GM21447 (cell line): ENCODE measurements at regions not wholly inside any gene's neighbourhood (a gene's known extent, or its start where the extent isn't known, plus 50 kb on each side); places are given as distances from the start of the nearest gene placed in this dataset.

Source experiments
- ATAC-seq: cut with Tn5 transposase; IDR thresholded peaks from one replicate; pipeline ENCODE4 v1.9.1; 2021; ENCODE audit not compliant: unreplicated experiment

- no peak for ATAC-seq
Observed at GRCh38 chr10:129107525-129107924, 359.5 kb upstream of the MGMT start.

- ATAC-seq: no peak
Observed at GRCh38 chr10:129108378-129108777, 358.7 kb upstream of the MGMT start.

GRCh38 chr10:129108994-129109393, 358.0 kb upstream of the MGMT start:
- no peak for ATAC-seq

- no peak for ATAC-seq
Observed at GRCh38 chr10:129110780-129111179, 356.3 kb upstream of the MGMT start.

GRCh38 chr10:129111922-129112321, 355.1 kb upstream of the MGMT start:
- ATAC-seq: no peak

GRCh38 chr10:129114588-129114987, 352.5 kb upstream of the MGMT start:
- ATAC-seq: no peak

- ATAC-seq: no peak
Observed at GRCh38 chr10:129116371-129116770, 350.7 kb upstream of the MGMT start.

- ATAC-seq: no peak
Observed at GRCh38 chr10:129120441-129120840, 346.6 kb upstream of the MGMT start.

- ATAC-seq: no peak
Observed at GRCh38 chr10:129122846-129123245, 344.2 kb upstream of the MGMT start.

- no peak for ATAC-seq
Observed at GRCh38 chr10:129123428-129123827, 343.6 kb upstream of the MGMT start.

- ATAC-seq: no peak
Observed at GRCh38 chr10:129126982-129127381, 340.1 kb upstream of the MGMT start.

- ATAC-seq: no peak
Observed at GRCh38 chr10:129131457-129132132, 335.4 kb upstream of the MGMT start.

GRCh38 chr10:129133856-129134255, 333.2 kb upstream of the MGMT start:
- ATAC-seq: no peak

- ATAC-seq: no peak
Observed at GRCh38 chr10:129134371-129134770, 332.7 kb upstream of the MGMT start.

GRCh38 chr10:129135624-129136023, 331.4 kb upstream of the MGMT start:
- ATAC-seq: no peak

GRCh38 chr10:129136074-129136473, 331.0 kb upstream of the MGMT start:
- ATAC-seq: no peak

GRCh38 chr10:129136951-129137350, 330.1 kb upstream of the MGMT start:
- ATAC-seq: no peak

- no peak for ATAC-seq
Observed at GRCh38 chr10:129140921-129141885, 325.8 kb upstream of the MGMT start.

GRCh38 chr10:129151281-129151680, 315.8 kb upstream of the MGMT start:
- ATAC-seq: no peak

- ATAC-seq: no peak
Observed at GRCh38 chr10:129156406-129156805, 310.6 kb upstream of the MGMT start.

- no peak for ATAC-seq
Observed at GRCh38 chr10:129157185-129157584, 309.9 kb upstream of the MGMT start.

GRCh38 chr10:129161150-129161549, 305.9 kb upstream of the MGMT start:
- ATAC-seq: no peak
